ENCODE measurements at regions not wholly inside any gene's neighbourhood (a gene's known extent, or its start where the extent isn't known, plus 50 kb on each side); places are given as distances from the start of the nearest gene placed in this dataset.

- H3K27ac ChIP-seq: no peak overlapping the region
Measured at GRCh38 chr9:23408874-23409273, 417.2 kb downstream of the ELAVL2 start.

DNA sequence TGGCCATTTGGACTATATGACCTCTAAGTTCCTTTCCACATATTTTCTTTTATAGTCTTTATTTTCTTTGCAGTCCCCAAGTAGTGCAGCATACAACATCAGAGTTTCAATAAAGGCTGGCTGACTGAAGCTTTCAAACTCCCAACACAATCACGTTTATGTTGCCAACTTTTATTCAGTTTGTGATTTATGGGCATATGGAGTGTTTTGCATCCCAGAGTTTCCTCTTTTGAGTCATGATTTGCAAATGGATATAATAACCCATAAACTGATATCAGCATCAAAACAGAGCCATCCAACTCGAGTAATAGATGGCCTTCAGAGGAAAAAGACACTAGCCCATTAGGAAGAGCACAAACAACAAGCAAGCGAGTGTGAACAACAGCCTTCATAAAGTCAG lies 414.0 kb downstream of the ELAVL2 start:
- no peaks in the 10 kb centered on the region for H3K27me3 ChIP-seq (ENCODE audit: control insufficient read depth, insufficient read depth, low read length)
- H3K4me2 ChIP-seq (ENCODE audit: low read length): no peak overlapping the region
- no peak overlapping the region for H3K27ac ChIP-seq
- TF ChIP-seq, protein P1, sequence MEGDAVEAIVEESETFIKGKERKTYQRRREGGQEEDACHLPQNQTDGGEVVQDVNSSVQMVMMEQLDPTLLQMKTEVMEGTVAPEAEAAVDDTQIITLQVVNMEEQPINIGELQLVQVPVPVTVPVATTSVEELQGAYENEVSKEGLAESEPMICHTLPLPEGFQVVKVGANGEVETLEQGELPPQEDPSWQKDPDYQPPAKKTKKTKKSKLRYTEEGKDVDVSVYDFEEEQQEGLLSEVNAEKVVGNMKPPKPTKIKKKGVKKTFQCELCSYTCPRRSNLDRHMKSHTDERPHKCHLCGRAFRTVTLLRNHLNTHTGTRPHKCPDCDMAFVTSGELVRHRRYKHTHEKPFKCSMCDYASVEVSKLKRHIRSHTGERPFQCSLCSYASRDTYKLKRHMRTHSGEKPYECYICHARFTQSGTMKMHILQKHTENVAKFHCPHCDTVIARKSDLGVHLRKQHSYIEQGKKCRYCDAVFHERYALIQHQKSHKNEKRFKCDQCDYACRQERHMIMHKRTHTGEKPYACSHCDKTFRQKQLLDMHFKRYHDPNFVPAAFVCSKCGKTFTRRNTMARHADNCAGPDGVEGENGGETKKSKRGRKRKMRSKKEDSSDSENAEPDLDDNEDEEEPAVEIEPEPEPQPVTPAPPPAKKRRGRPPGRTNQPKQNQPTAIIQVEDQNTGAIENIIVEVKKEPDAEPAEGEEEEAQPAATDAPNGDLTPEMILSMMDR (IDR thresholded peaks at IDR 0.05): no peak
- no peak overlapping the region for H2AFZ ChIP-seq
- H3K36me3 ChIP-seq (ENCODE audit: control insufficient read depth, insufficient read depth, low read length): no peaks in the 10 kb centered on the region
- no peak overlapping the region for H3K9ac ChIP-seq
- H3K4me3 ChIP-seq (ENCODE audit: low read depth, low read length): no peak overlapping the region
- H3K4me1 ChIP-seq: no peaks in the 10 kb centered on the region
- no peaks in the 10 kb centered on the region for H3K79me2 ChIP-seq
- no peaks in the 10 kb centered on the region for H3K9me3 ChIP-seq (ENCODE audit: control insufficient read depth, low read length)

More at GRCh38 chr9:23408874-23409273, 417.2 kb downstream of the ELAVL2 start:
- no peaks in the 10 kb centered on the region for H3K36me3 ChIP-seq (ENCODE audit: control insufficient read depth, insufficient read depth, low read length)
- H3K4me2 ChIP-seq (ENCODE audit: low read length): no peak overlapping the region
- no peaks in the 10 kb centered on the region for H3K27me3 ChIP-seq (ENCODE audit: control insufficient read depth, insufficient read depth, low read length)
- no peaks in the 10 kb centered on the region for H3K79me2 ChIP-seq
- TF ChIP-seq, protein P1 (IDR thresholded peaks at IDR 0.05): no peak
- no peaks in the 10 kb centered on the region for H3K4me1 ChIP-seq
- H2AFZ ChIP-seq: no peak overlapping the region
- H3K4me3 ChIP-seq (ENCODE audit: low read depth, low read length): no peak overlapping the region
- no peaks in the 10 kb centered on the region for H3K9me3 ChIP-seq (ENCODE audit: control insufficient read depth, low read length)
- no peak overlapping the region for H3K9ac ChIP-seq

DNA sequence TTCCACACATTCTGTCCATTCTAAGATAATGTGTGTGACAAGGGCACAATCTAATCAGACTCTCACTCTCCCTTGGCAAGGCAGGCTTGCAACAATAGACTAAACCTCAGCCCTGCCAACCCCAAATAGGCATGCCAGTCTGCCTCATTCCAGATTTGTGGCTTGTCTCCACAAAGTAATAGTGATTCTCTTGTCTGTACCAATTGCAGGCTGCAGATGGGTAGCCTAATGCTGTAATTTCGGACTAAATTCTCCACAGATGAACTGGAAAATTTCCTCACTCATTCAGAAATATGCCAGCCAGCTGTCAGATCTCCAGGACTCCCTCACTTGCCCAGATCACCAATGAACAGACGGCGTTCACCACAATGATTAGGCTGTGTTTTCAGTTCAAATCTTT lies 413.6 kb downstream of the ELAVL2 start:
- H3K27me3 ChIP-seq (ENCODE audit: control insufficient read depth, insufficient read depth, low read length): no peaks in the 10 kb centered on the region
- no peak overlapping the region for H3K4me3 ChIP-seq (ENCODE audit: low read depth, low read length)
- H3K4me2 ChIP-seq (ENCODE audit: low read length): no peak overlapping the region
- TF ChIP-seq, protein P1 (IDR thresholded peaks at IDR 0.05): no peak
- no peak overlapping the region for H3K27ac ChIP-seq
- no peak overlapping the region for H3K9ac ChIP-seq
- H2AFZ ChIP-seq: no peak overlapping the region
- H3K79me2 ChIP-seq: no peaks in the 10 kb centered on the region
- no peaks in the 10 kb centered on the region for H3K4me1 ChIP-seq
- no peaks in the 10 kb centered on the region for H3K9me3 ChIP-seq (ENCODE audit: control insufficient read depth, low read length)
- H3K36me3 ChIP-seq (ENCODE audit: control insufficient read depth, insufficient read depth, low read length): no peaks in the 10 kb centered on the region

- Histone ChIP-seq H3K27ac (no peak overlapping the region), H3K4me2 (ENCODE audit: low read length) (no peak overlapping the region), H3K9me3 (ENCODE audit: control insufficient read depth, low read length) (no peaks in the 10 kb centered on the region), H3K79me2 (no peaks in the 10 kb centered on the region), H3K4me3 (ENCODE audit: low read depth, low read length) (no peak overlapping the region), H3K36me3 (ENCODE audit: control insufficient read depth, insufficient read depth, low read length) (no peaks in the 10 kb centered on the region), H3K27me3 (ENCODE audit: control insufficient read depth, insufficient read depth, low read length) (no peaks in the 10 kb centered on the region), H2AFZ (no peak overlapping the region), H3K9ac (no peak overlapping the region), H3K4me1 (no peaks in the 10 kb centered on the region)
- TF ChIP-seq, protein P1 (IDR thresholded peaks at IDR 0.05): no peak
Measured at GRCh38 chr9:23413541-23413940, 412.5 kb downstream of the ELAVL2 start.

DNA sequence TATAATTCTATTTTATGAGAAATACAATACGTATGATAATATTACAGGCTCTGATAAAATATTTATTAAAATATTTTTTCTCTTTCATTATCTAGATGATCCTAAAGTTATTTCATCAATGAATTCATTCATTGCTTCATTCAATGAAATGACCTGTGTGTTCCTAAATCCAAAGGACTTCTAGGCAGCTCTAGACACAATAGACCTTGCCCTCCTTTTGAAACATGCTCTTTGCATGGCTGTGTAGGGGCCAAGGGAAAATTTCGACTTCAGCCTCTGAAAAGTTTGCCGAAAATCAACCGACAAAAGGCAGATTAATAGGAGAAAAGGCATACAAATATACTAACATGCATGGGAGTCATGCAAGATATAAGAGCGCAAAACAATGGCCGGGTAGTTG lies 402.0 kb downstream of the ELAVL2 start:
- H3K79me2 ChIP-seq: no peaks in the 10 kb centered on the region
- no peak overlapping the region for H3K27ac ChIP-seq
- H3K36me3 ChIP-seq (ENCODE audit: control insufficient read depth, insufficient read depth, low read length): no peaks in the 10 kb centered on the region
- H2AFZ ChIP-seq: no peak overlapping the region
- TF ChIP-seq, protein P1 (IDR thresholded peaks at IDR 0.05): no peak
- H3K9ac ChIP-seq: no peak overlapping the region
- H3K9me3 ChIP-seq (ENCODE audit: control insufficient read depth, low read length): no peaks in the 10 kb centered on the region
- no peaks in the 10 kb centered on the region for H3K27me3 ChIP-seq (ENCODE audit: control insufficient read depth, insufficient read depth, low read length)
- no peak overlapping the region for H3K4me2 ChIP-seq (ENCODE audit: low read length)
- no peak overlapping the region for H3K4me3 ChIP-seq (ENCODE audit: low read depth, low read length)
- H3K4me1 ChIP-seq: no peaks in the 10 kb centered on the region

Data from parathyroid adenoma (tissue), 2 donors.